Activated CD8-positive, alpha-beta T cell treated with anti-CD3 and anti-CD28 coated beads, Interleukin-2, amount 10 ng/mL, durations not matched to agents 7 days and 5 days (primary cell): ENCODE measurements at regions not wholly inside any gene's neighbourhood (a gene's known extent, or its start where the extent isn't known, plus 50 kb on each side); places are given as distances from the start of the nearest gene placed in this dataset.
"Not testable (repeated sequence)": the region's sequence is repeated elsewhere in the genome, so short reads cannot be mapped to it uniquely, and the experiment has no call there.

ENCODE experiments used
- ATAC-seq: fragments of 150-1000 bp; cut with Tn5 transposase; one replicate; pipeline ENCODE4 v1.10.0; 2021; ENCODE audit warnings: moderate library complexity
- CTCF ChIA-PET: fragments of 350-600 bp; sonication (Branson Sonifier 250); formaldehyde crosslinking; loops from one replicate; lab custom pipeline; 2021; ENCODE audit warnings: antibody characterized with exemption; lab: Charles Lee
- POLR2A ChIA-PET: fragments of 350-600 bp; sonication (Branson Sonifier 250); formaldehyde crosslinking; loops from one replicate; lab custom pipeline; 2021; ENCODE audit warnings: antibody characterized with exemption; lab: Charles Lee
- DNase-seq: peaks from one replicate; pipeline ENCODE4 v3.0.0-alpha.2; 2020
- H3K27ac Mint-ChIP-seq: one replicate; pipeline ENCODE4 v1.8.0; 2021; ENCODE audit warnings: mild to moderate bottlenecking, mixed read lengths
- H3K27me3 Mint-ChIP-seq: one replicate; pipeline ENCODE4 v1.8.0; 2021; ENCODE audit warnings: low read depth, mixed read lengths
- H3K36me3 Mint-ChIP-seq: one replicate; pipeline ENCODE4 v1.8.0; 2021; ENCODE audit warnings: low read depth, mixed read lengths
- H3K4me1 Mint-ChIP-seq: one replicate; pipeline ENCODE4 v1.8.0; 2021; ENCODE audit warnings: low read depth, mixed read lengths
- H3K4me3 Mint-ChIP-seq: one replicate; pipeline ENCODE4 v1.8.0; 2021; ENCODE audit warnings: mild to moderate bottlenecking, mixed read lengths
- H3K9me3 Mint-ChIP-seq: one replicate; pipeline ENCODE4 v1.8.0; 2022; ENCODE audit warnings: mixed read lengths; ENCODE audit not compliant: insufficient read depth

DNA sequence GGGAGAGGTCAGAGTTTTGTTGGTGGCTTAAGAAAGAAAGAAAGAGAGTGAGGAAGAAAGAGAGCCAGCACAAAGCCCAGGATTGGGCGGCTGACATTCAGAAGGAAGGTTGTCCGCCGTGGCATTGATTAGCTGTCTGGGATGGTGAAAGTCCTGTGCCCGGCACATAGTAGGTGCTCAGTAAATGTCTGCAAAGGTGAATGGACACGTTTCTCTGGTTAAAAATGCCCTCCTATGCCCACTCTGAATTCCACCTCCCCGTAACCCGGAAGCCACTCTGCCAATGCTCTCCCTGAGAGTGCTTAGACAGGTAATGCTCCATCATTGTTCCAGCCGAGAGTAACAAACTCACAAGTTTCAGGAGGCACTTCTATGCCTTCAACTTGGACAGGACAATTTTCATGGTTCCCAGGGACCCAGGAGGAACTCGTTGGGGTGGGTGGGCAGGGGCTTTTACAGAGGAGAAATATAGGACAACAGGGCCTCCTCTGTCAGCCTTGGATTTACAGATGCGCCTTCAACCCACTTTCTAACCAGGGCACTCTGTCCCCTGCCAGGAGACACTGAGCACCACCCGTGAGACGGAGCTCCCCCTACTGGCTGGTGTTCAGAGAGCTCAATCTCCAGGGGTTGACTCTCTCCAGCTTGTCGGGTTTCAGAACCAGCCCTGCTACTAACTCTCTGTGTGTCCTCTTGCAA lies 411.5 kb upstream of the ZMIZ1 start:
- CTCF ChIA-PET = interaction anchor here (0.7 to 3.3 kb wide), 17 partner anchors 8 to 615 kb away, joined by 3 to 25 read pairs (median 4); no protein-coding TSS in a partner anchor
- ATAC-seq (peak; percentile 82), DNase-seq (peak; percentile 81)
- no peak overlapping the region for H3K4me3 Mint-ChIP-seq
- POLR2A ChIA-PET = no interaction called here
- H3K27ac Mint-ChIP-seq = no peak overlapping the region
- H3K4me1 Mint-ChIP-seq = no peaks in the 10 kb centered on the region
- H3K36me3 Mint-ChIP-seq = no peaks in the 10 kb centered on the region
- no peaks in the 10 kb centered on the region for H3K9me3 Mint-ChIP-seq
- H3K27me3 Mint-ChIP-seq = peaks cover 12% of the 10 kb centered on the region

- DNase-seq (no peak), ATAC-seq (no peak)
- Mint-ChIP-seq H3K4me3 (no peak overlapping the region), H3K36me3 (no peaks in the 10 kb centered on the region), H3K9me3 (no peaks in the 10 kb centered on the region), H3K27ac (no peak overlapping the region), H3K4me1 (no peaks in the 10 kb centered on the region), H3K27me3 (peaks cover 9% of the 10 kb centered on the region)
- POLR2A ChIA-PET = interaction anchor here (0.9 kb wide), 1 partner anchor 623 kb away, joined by 3 read pairs; no protein-coding TSS in a partner anchor
- CTCF ChIA-PET = interaction anchor here (0.7 to 3.3 kb wide), 16 partner anchors 8 to 615 kb away, joined by 3 to 25 read pairs (median 4); no protein-coding TSS in a partner anchor
Measured at GRCh38 chr10:78657862-78658165, 411.0 kb upstream of the ZMIZ1 start.

GRCh38 chr10:78658645-78659597 lies 409.8 kb upstream of the ZMIZ1 start:
- ChIA-PET CTCF (interaction anchor here (1.1 to 3.3 kb wide), 5 partner anchors 16 to 612 kb away, joined by 4 to 25 read pairs (median 4); no protein-coding TSS in a partner anchor), POLR2A (interaction anchor here (0.5 to 0.9 kb wide), 3 partner anchors 518 to 707 kb away, joined by 3 to 4 read pairs (median 3); no protein-coding TSS in a partner anchor)
- Mint-ChIP-seq H3K36me3 (no peaks in the 10 kb centered on the region), H3K27ac (no peak overlapping the region), H3K9me3 (no peaks in the 10 kb centered on the region), H3K4me1 (no peaks in the 10 kb centered on the region), H3K4me3 (no peak overlapping the region), H3K27me3 (peaks cover 9% of the 10 kb centered on the region)
- DNase-seq (no peak), ATAC-seq (no peak)

DNA sequence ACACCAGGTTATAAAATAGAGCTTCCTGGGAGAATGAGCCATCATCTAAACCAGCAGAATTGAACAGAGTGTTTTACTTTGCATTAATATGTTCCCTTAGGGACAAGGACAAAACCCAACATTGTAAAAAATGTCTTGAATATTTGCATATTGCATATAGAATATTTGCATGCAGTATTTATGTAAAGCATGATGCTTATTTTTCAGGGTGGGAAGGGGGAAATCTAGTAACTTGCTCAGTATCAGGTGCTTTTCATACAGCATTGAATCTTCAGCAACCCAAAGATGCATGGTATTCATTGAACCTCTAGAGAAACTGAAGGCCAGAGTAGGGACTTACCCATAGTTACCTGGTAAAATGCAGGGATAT lies 409.2 kb upstream of the ZMIZ1 start:
- Mint-ChIP-seq H3K9me3 (no peaks in the 10 kb centered on the region), H3K36me3 (no peaks in the 10 kb centered on the region), H3K27me3 (peaks cover 6% of the 10 kb centered on the region), H3K4me1 (no peaks in the 10 kb centered on the region), H3K27ac (no peak overlapping the region), H3K4me3 (no peak overlapping the region)
- POLR2A ChIA-PET = interaction anchor here (0.5 to 0.6 kb wide), 2 partner anchors 518 to 706 kb away, joined by 3 to 4 read pairs; no protein-coding TSS in a partner anchor
- CTCF ChIA-PET = interaction anchor here (2.8 kb wide), 1 partner anchor 613 kb away, joined by 25 read pairs; no protein-coding TSS in a partner anchor
- ATAC-seq (no peak), DNase-seq (no peak)

DNA sequence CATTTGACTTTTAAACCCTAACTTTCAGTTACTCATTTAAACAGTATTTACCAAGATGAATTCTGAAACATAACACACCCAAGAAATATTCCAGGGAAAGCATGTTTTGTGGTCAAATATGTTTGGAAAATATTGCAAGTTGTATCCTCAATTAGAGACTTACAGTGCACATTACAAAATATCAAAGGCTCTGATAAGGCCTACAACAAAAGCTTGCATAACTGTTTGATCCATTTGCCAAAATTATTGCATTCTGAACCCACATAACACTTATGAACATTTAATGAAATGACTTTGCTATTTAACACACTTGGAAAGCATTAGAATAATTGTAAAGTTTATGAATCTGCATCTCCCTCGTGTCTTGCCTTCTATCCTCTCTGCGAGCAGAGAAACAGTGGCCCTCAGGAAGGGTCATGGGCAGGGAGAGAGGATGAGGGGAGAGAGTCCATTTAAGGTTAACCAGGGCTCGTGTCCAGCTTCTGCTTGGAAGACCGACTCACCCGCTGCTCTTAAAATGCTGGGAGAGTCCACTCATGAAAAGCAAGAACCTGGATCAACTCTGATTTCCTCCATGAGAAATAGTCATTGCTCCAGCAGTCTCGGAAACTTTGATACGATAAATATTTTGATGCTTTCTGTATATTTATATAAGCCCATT lies 408.2 kb upstream of the ZMIZ1 start:
- Mint-ChIP-seq H3K4me1 (no peaks in the 10 kb centered on the region), H3K9me3 (peaks cover 3% of the 10 kb centered on the region), H3K36me3 (peaks cover 3% of the 10 kb centered on the region), H3K27ac (no peak overlapping the region), H3K27me3 (peaks cover 6% of the 10 kb centered on the region), H3K4me3 (no peak overlapping the region)
- DNase-seq = no peak
- no peak for ATAC-seq
- ChIA-PET POLR2A (no interaction called here), CTCF (no interaction called here)

DNA sequence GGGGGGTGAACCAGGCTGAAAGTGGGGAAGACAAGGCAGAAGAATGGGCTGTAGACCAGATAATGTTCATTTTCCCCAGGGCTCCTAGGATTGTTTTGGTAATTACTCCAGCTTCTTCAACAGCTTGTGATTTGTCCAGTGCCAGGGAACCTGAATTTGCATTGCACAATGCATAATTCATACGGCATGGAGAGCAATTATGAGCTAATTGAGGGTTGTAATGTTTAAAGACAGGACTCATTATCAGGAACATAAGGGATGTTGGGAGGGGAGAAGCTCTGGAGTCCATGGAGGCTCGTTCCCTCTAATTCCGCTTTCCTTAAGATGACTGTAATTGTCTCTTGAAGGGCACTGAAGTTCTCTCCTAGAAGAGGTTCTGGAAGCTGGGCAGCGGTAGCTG lies 405.0 kb upstream of the ZMIZ1 start:
- H3K4me3 Mint-ChIP-seq = no peak overlapping the region
- H3K4me1 Mint-ChIP-seq = no peaks in the 10 kb centered on the region
- ChIA-PET POLR2A (no interaction called here), CTCF (interaction anchor here (1.6 to 3.0 kb wide), 2 partner anchors 531 to 532 kb away, joined by 4 to 22 read pairs; no protein-coding TSS in a partner anchor)
- no peak for DNase-seq
- no peak overlapping the region for H3K27ac Mint-ChIP-seq
- H3K9me3 Mint-ChIP-seq = peaks cover 3% of the 10 kb centered on the region
- H3K36me3 Mint-ChIP-seq = peaks cover 3% of the 10 kb centered on the region
- ATAC-seq = no peak
- peaks cover 21% of the 10 kb centered on the region for H3K27me3 Mint-ChIP-seq

DNA sequence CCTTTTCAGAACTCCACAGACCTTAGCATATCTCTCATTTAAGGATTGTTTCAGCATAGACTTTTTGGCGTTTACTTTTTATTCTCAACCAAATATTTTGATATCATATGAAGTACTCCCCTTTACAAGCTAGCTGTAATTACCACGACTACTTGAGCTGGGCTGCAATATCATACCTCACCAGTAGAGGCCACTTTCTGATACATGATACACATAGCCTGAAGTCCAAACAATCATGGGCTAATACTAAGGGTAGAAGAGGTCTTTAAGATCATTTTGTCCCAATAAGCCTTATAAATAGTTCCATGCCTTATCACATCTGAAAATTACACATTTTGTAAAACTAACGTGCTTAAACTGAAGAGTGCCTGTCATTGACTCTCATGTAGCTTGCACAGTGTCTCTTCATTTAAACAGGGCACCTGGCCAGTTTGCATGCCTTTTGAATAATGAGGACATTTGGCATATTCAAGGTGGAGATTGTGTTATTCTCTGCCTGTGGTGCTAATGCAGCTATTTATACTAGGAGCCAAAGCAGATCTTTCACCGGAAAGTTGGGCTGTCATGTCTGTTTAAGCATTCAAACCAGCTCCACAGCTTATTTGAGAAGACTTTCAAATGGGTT lies 403.7 kb upstream of the ZMIZ1 start:
- no peak overlapping the region for H3K4me3 Mint-ChIP-seq
- peaks cover 3% of the 10 kb centered on the region for H3K9me3 Mint-ChIP-seq
- ATAC-seq (no peak), DNase-seq (peak; percentile 46)
- H3K27ac Mint-ChIP-seq = no peak overlapping the region
- POLR2A ChIA-PET = no interaction called here
- H3K27me3 Mint-ChIP-seq = peaks cover 29% of the 10 kb centered on the region
- CTCF ChIA-PET = interaction anchor here (0.8 to 3.0 kb wide), 11 partner anchors 7 to 618 kb away, joined by 3 to 22 read pairs (median 3); no protein-coding TSS in a partner anchor
- H3K36me3 Mint-ChIP-seq = peaks cover 3% of the 10 kb centered on the region
- H3K4me1 Mint-ChIP-seq = no peaks in the 10 kb centered on the region

GRCh38 chr10:78672918-78673317 lies 395.8 kb upstream of the ZMIZ1 start:
- CTCF ChIA-PET = interaction anchor here (1.3 kb wide), 1 partner anchor 15 kb away, joined by 5 read pairs; no protein-coding TSS in a partner anchor
- POLR2A ChIA-PET = no interaction called here

GRCh38 chr10:78681141-78681540 lies 387.6 kb upstream of the ZMIZ1 start:
- POLR2A ChIA-PET, CTCF ChIA-PET, H3K4me3 Mint-ChIP-seq: not testable (repeated sequence)

More at GRCh38 chr10:78672918-78673317, 395.8 kb upstream of the ZMIZ1 start:
- H3K4me1 Mint-ChIP-seq = no peaks in the 10 kb centered on the region
- H3K27me3 Mint-ChIP-seq = peaks cover 16% of the 10 kb centered on the region
- H3K4me3 Mint-ChIP-seq = no peak overlapping the region
- H3K9me3 Mint-ChIP-seq = no peaks in the 10 kb centered on the region
- no peak for DNase-seq
- no peak for ATAC-seq
- no peak overlapping the region for H3K27ac Mint-ChIP-seq
- H3K36me3 Mint-ChIP-seq = no peaks in the 10 kb centered on the region

GRCh38 chr10:78681986-78682385 lies 386.8 kb upstream of the ZMIZ1 start:
- H3K4me1 Mint-ChIP-seq, H3K4me3 Mint-ChIP-seq, POLR2A ChIA-PET, H3K9me3 Mint-ChIP-seq, H3K36me3 Mint-ChIP-seq, CTCF ChIA-PET, ATAC-seq, DNase-seq, H3K27ac Mint-ChIP-seq, H3K27me3 Mint-ChIP-seq: not testable (repeated sequence)

More at GRCh38 chr10:78681141-78681540, 387.6 kb upstream of the ZMIZ1 start:
- H3K36me3 Mint-ChIP-seq, ATAC-seq, DNase-seq, H3K27ac Mint-ChIP-seq, H3K27me3 Mint-ChIP-seq, H3K4me1 Mint-ChIP-seq, H3K9me3 Mint-ChIP-seq: not testable (repeated sequence)

GRCh38 chr10:78684947-78685346 lies 383.8 kb upstream of the ZMIZ1 start:
- ATAC-seq (no peak), DNase-seq (no peak)
- Mint-ChIP-seq H3K36me3 (no peaks in the 10 kb centered on the region), H3K4me3 (no peak overlapping the region), H3K4me1 (no peaks in the 10 kb centered on the region), H3K27me3 (peaks cover 6% of the 10 kb centered on the region), H3K9me3 (no peaks in the 10 kb centered on the region), H3K27ac (no peak overlapping the region)
- ChIA-PET POLR2A (no interaction called here), CTCF (no interaction called here)
